Stimulated activated naive CD8-positive, alpha-beta T cell treated with anti-CD3 and anti-CD28 coated beads, Interleukin-15, Interleukin-2, amounts not matched to agents 100 U/mL and 50 U/mL, for 24 hours (primary cell): ENCODE measurements at regions not wholly inside any gene's neighbourhood (a gene's known extent, or its start where the extent isn't known, plus 50 kb on each side); places are given as distances from the start of the nearest gene placed in this dataset.
"Not testable (repeated sequence)": the region's sequence is repeated elsewhere in the genome, so short reads cannot be mapped to it uniquely, and the experiment has no call there.

ENCODE experiments used
- ATAC-seq: fragments of 150-1000 bp; cut with Tn5 transposase; one replicate; pipeline ENCODE4 v1.10.0; 2021
- DNase-seq: peaks from one replicate; pipeline ENCODE4 v3.0.0; 2021

DNA sequence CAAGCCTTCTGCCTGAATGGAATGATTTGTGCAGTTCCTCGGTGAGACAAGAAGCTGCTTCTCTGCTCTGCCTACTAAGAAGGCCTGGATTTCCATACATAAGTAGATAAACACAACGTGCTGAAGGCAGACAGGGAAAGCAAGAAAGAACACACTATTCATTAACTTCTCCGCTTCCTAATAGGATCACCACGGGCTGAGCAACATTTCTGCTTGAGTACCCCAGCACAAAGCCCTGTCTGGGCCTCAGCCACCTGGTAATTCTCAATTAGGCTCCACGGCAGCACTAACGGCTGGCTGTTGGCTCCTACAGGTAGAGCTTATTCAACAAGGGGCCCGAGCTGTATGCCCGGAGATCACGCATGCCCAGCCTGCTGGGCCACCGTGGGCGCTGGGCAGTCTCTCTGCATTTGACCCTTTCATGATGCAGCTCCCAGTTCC lies 1156.6 kb downstream of the TBC1D22A start:
- ATAC-seq (no peak), DNase-seq (no peak)

DNA sequence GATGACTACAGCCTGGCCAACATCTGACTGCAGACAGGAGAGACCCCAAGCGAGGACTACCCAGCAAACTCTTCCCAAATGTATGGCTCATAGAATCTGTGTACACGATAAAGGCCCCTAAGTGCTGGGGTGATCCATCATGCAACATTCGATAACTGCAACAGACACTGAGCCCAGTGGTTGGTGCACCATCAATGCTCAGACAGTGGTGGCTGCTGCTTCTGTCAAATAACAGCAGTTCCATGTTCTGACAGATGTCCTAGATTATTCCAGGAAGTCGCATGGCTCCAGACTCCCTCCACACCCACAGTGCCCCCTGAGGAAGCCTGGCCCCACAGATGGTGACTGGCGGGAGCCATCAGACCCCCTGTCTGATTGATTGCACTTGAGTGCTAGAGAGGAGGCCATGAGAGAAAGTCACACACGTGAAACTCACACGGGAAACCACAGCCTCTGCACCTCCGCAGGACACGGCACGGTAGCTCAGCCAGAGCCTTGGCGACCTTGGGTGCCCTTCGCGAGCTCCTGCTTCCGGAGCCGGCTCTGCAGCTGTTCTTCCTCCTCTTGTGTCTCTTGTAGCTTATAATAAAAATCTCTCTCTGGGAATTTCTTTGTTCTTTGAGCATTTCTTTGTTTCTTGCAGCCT lies 1155.9 kb downstream of the TBC1D22A start:
- ATAC-seq (peak; percentile 65), DNase-seq (peak; percentile 28)

DNA sequence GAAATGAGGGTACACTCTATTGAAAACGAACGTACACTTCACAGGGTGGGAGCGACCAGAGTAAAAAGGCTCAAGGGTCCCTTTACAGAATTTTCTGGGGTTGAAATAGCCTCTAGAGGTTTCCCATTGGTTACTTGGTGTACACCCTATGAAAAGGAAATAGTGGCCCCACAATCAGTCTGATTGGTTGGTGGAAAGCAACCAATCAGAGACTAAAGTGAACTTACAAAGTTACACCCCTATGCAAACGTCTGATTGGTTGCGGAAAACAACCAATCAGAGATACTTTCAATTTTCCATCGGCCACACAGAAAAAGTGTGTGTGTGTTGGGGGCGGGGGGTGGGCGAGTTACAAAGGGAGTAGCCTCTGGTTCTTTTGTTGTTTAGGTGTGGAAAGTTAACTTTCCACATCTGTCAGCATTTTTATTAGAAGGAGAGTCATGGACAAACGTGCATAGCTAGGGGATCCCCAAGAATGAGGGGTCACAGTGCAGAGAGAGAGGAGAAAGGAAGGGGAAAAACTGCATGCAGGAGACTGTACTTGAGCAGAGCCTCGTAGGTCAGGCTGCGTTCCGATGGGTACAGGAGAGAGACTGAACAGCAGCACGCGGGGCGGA lies 1152.1 kb downstream of the TBC1D22A start:
- DNase-seq (no peak), ATAC-seq (no peak)

DNA sequence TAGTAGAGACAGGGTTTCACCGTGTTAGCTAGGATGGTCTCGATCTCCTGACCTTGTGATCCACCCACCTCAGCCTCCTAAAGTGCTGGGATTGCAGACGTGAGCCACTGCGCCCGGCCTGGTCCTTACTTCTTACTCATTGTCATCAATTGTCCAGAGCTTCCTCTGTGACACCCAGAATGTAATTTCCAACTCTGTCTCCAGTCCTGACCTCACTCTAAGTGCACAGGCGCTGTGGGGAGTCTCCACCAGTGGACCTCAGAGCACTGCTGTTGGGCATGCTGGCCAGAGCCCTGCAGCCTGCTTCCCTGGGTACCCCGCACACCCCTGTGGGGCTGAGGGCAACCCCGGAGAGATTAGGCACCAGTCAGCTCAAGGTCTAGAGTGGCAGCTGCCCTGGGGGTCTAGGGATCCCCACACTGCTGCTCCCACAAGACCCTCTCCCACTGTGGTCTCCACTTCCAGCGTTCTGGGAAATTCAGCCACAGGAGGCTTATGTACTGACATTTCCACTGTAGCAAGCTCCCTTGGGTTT lies 1140.3 kb downstream of the TBC1D22A start:
- DNase-seq (no peak), ATAC-seq (no peak)

DNA sequence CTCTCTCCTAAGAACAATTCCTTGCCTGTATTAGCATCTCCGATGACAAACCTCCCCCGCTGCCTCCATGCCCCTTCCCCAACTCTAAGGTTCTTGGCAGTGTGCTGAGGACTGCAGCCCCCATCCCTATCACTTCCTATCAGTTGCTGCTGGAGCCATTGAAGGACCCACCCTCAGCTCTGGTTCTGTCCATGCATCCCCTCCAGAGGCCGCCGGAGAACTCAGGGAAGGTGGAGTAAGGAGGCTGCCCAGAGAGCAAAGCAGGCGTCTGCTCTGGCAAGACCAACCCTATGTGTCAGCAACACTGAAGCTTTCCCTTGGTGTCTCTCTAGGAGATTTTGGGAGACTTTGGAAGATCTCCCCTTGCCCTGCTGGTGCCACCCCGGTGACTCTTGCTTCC lies 1139.5 kb downstream of the TBC1D22A start:
- ATAC-seq (no peak), DNase-seq (no peak)

DNA sequence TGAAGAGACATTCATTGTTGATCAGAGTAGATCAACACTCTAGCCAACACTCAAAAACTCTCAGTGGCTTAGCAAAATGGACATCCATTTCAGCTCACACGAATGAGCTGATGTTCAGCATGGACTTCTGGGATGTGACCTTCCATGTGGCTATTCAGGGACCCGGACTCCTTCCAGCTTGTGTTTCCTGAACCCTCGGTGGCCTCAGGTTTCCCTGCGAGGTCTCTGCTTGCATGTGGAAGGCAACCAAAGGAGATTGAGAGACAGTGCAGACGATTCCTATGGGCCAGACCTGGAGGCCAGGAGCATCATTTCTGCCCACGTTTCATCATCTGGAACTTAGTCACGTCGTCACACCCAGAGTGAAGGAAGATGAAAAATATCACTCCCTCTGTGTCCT lies 1137.4 kb downstream of the TBC1D22A start:
- no peak for ATAC-seq
- no peak for DNase-seq

DNA sequence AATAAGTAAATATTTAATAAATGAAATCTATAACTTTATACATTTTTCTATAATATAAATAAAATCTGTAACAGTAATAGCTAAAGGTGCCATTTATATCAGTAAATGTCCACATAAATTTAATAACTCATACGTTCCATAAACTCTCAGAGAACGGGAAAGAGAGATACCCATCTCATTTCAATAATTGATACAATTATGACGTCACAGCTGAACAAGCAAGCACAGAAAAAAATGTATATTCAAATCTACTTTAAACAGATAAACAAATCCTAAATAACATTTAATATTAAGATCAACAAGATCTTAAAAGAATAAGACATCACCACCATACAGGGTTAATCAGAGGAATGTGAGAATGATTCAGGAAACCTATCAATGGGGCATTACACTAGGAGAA lies 1136.5 kb downstream of the TBC1D22A start:
- no peak for DNase-seq
- no peak for ATAC-seq

DNA sequence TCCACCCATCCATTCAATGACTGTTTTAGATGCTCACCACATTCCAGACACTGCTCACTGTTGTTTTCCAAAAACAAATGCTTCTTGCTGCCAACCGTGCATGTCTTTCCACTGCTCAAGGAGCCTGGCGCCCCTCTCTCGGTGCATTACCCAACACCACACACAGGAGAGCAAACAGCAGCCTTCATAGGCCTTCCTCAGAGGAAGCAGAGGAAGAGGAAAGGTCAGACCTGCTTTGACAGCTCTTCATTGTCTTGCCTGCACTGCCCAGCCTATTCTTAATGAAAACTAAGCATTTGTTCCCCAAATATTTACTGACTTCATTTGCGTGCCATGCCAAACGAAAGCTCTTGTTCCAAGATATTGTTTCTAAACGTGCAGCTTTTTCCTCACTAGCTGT lies 1129.2 kb downstream of the TBC1D22A start:
- DNase-seq: no peak
- no peak for ATAC-seq

DNA sequence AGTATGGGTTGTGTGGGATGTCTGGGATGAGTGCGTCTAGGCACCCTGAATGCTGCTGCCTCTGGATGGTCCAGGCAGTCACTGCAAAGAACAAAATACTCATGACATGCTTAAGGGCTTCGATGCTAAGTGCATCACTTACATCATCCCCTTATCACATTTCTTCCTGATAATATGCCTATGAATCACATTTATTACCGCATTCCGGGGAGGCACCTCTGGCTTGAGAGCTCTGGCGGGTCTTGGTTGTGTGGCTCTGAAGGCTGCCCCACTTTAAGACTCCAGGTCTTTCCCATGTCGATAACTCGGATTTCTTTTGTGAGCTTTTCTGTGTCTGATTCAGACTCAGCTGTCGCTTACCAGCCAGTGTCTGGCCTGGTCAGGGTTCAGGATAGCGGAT lies 1126.4 kb downstream of the TBC1D22A start:
- DNase-seq (no peak), ATAC-seq (no peak)

DNA sequence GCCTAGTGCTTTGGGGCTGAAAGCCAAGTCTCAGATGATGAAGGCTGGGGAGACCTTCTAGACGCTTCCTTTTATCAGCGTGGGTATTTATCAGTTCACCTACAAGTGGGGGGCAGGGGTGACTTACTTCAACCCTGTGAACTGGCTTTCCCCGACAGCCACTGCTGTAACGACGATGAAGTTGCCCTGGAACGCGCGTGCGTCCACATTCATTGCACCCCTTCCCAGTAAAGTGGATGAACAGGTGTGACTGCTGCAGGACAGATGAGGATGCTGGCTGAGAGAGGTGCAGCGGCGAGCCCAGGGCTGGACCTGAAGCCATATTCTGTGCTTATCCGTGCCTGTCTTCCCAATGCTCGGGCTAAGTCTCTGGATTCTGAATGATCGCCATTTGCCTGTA lies 1122.3 kb downstream of the TBC1D22A start:
- no peak for ATAC-seq

DNA sequence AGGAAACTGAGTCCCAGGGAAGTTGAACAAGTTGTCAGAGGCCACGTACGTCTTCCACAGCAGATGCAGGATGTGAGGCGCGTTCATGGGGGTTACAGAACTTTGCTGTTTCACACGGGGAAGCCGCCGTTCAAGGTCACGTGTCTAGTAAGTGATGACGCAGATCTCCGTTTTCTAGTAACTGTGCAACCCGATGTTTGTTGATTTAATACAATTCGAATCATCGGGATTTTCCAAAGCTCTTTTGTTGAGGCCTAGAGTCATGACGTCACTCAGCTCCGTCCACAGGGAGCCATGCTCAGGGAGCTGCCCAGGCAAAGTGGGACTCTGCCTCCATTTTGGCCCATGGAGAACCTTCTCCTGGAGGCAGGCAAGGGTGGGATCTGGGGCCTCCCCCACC lies 1121.8 kb downstream of the TBC1D22A start:
- ATAC-seq (no peak), DNase-seq (no peak)

More for the DNA sequence above, 1122.3 kb downstream of the TBC1D22A start:
- DNase-seq: no peak

DNA sequence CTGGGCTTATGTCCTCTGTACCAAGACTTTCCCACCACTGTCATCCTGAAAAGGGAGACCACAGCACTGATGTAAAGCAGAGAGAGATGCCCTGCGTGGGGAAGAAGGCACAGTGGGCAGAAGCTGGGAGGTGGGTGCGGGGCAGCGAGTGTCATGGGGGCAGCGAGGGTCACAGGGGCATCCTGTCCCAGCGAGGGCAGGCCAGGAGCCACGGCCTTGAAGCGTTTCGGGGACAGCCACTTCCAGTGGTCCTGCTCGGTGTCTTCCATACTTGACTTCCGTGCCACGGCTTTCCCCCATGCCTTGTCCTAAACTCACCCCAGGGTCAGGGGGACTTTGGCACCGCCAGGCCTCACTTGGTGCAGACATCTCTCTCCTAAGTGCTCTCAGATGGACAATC lies 1121.3 kb downstream of the TBC1D22A start:
- ATAC-seq (no peak), DNase-seq (no peak)

DNA sequence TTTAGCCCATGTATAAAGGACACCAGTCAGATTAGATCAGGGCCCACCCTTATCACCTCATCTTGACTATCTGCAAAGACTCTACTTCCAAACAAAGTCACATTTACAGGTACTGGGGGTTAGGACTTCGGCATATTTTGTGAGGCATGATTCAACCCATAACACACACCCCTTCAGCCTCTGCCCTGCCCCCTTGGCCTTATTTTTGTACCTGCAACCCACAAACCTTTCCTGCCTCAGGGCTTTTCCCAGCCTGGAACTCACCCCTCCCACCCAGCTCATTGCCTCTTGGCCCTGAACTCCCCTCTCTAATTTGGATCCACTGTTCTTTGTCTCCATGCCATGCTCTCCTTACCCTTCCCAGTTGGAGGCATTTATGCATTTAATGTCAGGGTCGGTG lies 1116.9 kb downstream of the TBC1D22A start:
- DNase-seq: no peak
- ATAC-seq: no peak

DNA sequence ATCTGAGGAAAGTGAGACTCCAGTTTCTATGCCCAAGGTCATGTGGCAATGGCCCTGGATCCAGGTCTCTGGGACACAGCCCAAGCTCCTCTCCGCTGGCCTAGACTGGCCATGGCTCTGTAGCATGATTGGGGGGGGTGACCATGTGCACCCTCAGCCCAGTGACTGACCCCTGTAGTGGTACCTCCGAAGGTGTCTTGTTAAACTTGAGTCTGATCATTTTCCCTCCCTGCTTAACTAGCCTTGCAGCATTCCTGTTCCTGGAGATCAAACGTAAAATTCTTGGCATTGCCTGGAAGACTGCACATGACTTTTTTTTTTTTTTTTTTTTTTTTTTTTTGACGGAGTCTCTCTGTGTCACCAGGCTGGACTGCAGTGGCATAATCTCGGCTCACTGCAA lies 1116.0 kb downstream of the TBC1D22A start:
- DNase-seq (no peak), ATAC-seq (no peak)

DNA sequence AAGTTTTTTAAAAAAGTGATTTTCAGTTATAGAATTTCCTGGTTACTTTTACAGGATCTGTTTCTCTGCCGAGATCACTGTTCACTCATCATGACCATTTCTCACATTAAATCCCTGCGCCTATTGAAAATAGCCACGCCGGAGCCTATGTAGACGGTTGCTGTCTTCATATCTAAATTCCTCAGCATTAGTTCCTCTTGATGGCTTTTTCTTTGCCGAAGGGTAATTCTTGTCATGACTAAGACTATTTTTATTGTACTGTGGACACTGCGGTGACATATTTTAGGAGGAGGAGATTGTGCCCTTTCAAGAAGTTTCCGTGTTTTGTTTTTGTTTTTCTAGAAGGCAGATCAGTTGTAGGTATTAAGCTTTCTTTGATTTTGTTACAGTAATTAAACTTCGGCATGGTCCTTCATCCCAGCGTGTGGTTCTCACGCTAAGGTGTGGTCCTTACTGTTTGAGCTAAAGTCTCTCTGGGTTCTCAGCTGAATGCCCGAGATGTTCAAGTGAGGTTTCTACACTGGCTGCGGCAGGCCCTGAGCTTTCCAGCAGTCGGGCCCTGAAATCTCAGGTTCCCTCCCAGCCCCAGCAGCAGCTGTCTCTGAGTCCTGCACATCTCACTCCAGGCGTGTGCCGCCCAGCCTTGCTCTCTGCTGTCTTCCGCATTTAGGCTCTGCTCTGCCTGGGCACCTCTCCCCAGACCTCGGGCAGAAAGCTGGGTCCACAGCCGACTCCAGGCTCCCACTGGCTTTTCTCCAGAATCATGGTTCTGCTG lies 1110.5 kb downstream of the TBC1D22A start:
- DNase-seq (no peak), ATAC-seq (no peak)

DNA sequence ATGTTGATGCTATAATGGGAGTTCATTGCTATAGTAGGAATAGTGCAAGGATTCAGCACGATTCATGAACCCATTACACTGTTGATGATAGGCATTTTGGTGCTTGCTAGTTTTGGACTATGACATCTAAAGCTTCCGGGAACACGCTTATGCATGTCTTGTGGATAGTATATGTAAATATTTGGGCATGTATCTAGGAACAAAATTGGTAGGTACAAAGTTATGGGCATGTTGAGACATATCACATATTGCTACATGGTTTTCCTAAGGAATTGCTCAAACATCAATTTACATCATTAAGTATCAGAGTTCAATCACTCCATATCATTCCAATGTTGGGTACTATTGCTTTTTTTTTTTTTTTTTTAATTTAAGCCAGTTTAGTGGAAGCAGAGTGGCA lies 1103.2 kb downstream of the TBC1D22A start:
- DNase-seq (no peak), ATAC-seq (no peak)

DNA sequence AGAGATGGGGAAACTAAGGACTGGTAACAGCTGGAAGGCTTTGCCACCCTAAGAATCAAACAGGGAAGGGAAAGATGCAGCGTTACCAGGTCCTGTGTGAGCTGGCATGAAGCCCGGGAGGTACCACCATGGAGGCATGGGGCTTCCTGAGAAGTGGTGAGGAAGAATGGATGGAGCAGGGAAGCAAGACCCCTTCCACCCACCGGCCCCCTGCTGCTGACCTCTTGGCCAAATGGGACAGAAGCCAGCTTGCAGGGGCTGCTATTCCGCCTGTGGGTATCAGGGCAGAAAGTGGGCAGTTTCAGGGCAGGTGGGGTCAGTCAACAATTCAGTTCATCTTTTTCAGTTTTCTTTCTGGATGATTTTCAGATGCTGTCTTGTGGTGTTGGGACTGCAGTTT lies 1099.9 kb downstream of the TBC1D22A start:
- no peak for ATAC-seq
- no peak for DNase-seq

DNA sequence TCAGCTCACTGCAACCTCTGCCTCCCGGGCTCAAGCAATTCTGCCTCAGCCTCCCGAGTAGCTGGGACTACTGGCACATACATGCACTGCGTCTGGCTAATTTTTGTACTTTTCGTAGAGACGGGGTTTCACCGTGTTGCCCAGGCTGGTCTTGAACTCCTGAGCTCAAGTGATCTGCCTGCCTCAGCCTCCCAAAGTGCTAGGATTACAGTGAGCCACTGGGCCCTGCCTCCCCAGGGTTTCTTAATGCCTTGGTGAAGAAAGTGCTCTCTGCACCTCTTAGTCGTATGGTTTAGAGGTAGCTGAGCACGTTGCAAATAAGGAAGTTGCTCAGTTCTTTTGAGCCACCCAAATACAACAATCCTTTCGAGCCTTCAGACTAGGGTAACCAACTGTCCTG lies 1098.5 kb downstream of the TBC1D22A start:
- not testable (repeated sequence) for DNase-seq, ATAC-seq

DNA sequence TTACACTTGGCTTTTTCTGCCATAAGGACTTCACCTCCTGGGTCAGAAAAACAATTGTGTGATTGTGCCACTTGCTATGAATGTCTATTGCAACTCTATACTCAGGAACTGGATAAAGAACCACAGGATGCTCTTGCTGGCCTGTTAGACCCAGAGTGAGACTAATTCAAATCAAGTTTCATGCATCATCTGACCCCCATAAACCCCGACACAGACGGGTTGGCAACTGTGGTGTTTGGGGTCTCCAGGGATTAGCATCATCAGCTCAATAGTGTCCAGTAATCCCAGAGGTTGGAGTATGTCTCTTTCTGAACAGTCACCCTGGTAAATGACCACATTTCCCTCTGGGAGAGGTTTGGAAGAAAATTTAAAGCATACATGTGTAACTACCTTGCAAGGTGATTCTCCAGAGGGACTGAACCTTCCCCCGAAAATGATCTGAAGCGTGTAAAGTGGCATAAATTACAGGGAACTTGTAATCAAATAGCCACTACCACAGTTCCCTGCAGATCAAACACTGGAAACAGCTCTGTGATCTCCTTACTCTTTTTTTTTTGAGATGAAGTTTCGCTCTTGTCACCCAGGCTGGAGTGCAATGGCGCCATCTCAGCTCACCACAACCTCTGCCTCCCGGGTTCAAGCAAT lies 1097.6 kb downstream of the TBC1D22A start:
- ATAC-seq (no peak), DNase-seq (no peak)

DNA sequence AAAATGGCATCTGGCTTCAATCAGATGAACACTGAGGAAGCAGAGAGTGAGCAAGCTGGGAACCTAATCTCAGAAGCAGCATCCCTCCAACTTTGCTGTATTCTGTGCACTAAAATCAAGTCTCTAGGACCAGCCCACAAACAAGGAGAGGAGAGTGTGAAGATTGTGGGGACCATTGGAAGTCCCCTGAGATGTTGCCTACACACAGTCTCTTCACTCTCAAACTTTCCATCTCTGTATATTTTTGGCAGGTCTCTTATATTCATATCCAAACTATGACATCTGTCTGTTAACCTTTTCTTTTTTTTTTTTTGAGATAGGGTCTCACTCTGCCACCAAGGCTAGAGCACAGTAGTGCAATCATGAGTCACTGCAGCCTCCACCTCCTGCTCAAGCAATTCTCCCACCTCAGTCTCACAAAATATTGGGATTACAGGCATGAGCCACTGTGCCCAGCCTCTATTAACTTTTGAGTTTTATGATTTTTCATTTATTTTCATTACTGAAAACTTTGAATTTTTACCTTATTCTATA lies 1096.4 kb downstream of the TBC1D22A start:
- peak; percentile 80 for ATAC-seq
- DNase-seq: no peak

DNA sequence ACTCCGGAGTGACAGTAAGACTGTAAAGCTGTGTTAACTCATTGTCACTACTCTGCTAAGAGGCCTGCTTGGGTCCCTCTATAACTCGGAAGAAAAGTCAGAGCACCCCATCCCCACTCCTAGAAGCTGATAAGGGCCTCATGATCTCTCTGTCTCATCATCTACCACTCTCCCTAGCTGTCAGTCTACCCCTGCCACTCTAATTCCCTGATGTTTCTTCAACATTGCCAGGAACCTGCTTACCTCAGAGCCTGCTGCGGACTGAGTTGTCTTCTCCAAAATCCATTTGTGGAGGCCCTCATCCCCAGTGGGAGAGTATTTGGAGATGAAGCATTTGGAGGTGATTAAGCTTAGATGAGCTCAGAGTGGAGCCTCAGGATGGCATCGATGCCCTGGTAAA lies 1092.2 kb downstream of the TBC1D22A start:
- DNase-seq (no peak), ATAC-seq (no peak)

DNA sequence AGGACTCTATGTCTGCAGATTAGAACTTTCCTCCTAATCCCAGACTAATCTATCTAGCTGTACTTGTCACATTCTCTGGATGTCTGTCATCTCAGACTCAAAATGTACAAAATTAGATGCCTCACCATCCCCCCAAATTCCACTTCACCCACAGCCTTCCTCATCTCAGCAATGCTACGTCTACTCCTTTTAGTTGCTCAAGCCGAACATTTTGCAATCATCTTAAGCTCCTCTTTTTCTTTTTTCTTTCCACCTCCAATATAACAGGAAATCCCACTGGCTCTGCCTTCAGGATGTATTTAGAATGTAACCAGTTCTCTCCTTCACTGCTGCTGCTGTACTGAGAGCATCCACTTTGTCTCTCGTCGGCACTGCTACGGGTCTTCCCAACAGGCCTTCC lies 1091.8 kb downstream of the TBC1D22A start:
- ATAC-seq (no peak), DNase-seq (no peak)
